Epithelial cell of proximal tubule (primary cell): ENCODE measurements at regions not wholly inside any gene's neighbourhood (a gene's known extent, or its start where the extent isn't known, plus 50 kb on each side); places are given as distances from the start of the nearest gene placed in this dataset.
A peak's percentile ranks its signal among the peaks of the same experiment; 100 is the strongest.
"Not testable (repeated sequence)": the region's sequence is repeated elsewhere in the genome, so short reads cannot be mapped to it uniquely, and the experiment has no call there.

Experiments
- DNase-seq: peaks from one replicate; pipeline ENCODE4 v3.0.0-alpha.2; 2011; ENCODE audit warnings: low read depth
- H3K4me3 ChIP-seq: 2 replicates; pipeline ENCODE4 v1.5.1; 2011; ENCODE audit warnings: low read depth, mild to moderate bottlenecking, low read length
- CTCF ChIP-seq: conservative IDR thresholded peaks from 2 replicates; pipeline ENCODE4 v1.5.1; 2012; ENCODE audit warnings: low read depth, mild to moderate bottlenecking, low read length

- no peak overlapping the region for H3K4me3 ChIP-seq
- TF ChIP-seq CTCF = no peak
- no peak for DNase-seq
Observed at GRCh38 chr7:119712886-119713462, 560.0 kb upstream of the KCND2 start.

- H3K4me3 ChIP-seq = no peak overlapping the region
- no peak for DNase-seq
- TF ChIP-seq CTCF = no peak
Observed at GRCh38 chr7:119713606-119714005, 559.4 kb upstream of the KCND2 start.

- no peak for TF ChIP-seq CTCF
- peak; percentile 52 for DNase-seq
- no peak overlapping the region for H3K4me3 ChIP-seq
Observed at GRCh38 chr7:119720541-119720940, 552.4 kb upstream of the KCND2 start.

GRCh38 chr7:119724041-119724792 lies 548.8 kb upstream of the KCND2 start:
- no peak for TF ChIP-seq CTCF
- DNase-seq = no peak
- H3K4me3 ChIP-seq = no peak overlapping the region

DNA sequence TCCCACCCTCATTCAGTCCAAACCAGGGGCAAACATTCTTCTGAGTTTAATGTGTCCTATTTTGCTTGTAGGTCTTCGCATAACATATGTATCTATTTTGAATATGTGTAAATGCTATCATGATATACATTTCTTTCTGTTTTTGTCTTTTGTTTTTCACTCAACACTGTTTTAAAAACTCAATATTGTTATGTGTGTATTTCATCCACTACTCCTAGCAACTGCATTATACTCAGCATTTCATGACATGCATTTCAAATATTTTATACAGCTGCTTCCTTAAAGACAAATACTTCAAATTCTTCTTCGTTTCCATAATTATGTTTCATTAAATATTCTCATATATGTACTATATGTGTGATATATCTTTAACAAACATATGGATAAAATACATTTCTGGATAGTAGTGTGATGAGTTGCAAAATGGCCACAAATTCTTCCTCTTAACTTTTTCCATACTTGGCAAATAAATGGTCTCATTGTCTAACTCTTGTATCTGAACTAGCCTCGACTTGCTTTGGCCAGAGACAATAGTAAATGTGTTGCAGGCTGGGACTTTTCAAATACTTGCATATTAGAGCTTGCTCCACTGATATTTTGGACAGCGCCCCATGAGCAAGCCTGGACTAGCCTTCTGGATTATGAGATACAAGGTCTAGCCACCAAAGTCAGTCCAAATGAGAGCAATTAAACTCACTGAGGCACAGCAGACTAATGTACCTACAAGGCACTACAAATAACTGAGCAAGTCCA lies 539.7 kb upstream of the KCND2 start:
- DNase-seq = no peak
- TF ChIP-seq CTCF = no peak
- no peak overlapping the region for H3K4me3 ChIP-seq

- no peak for DNase-seq
- TF ChIP-seq CTCF = no peak
- no peak overlapping the region for H3K4me3 ChIP-seq
Observed at GRCh38 chr7:119737390-119737789, 535.6 kb upstream of the KCND2 start.

DNA sequence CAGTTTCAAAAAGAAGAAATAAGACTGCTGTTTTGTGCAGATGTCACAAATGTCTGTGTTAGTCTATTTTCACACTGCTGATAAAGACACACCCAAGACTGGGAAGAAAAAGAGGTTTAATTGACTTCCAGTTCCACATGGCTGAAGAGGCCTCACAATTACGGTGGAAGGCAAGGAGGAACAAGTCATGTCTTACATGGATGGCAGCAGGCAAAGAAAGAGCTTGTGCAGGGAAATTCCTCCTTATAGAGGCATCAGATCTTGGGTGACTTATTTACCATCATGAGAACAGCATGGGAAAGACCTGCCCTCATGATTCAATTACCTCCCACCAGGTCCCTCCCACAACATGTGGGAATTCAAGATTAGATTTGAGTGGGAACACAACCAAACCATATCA lies 527.7 kb upstream of the KCND2 start:
- not testable (repeated sequence) for DNase-seq, H3K4me3 ChIP-seq
